Mesenchymal stem cell (in vitro differentiated cells and primary cell): ENCODE measurements at regions not wholly inside any gene's neighbourhood (a gene's known extent, or its start where the extent isn't known, plus 50 kb on each side); places are given as distances from the start of the nearest gene placed in this dataset.

Experiments
- DNase-seq: peaks from one replicate; pipeline ENCODE4 v3.0.0-alpha.2; 2013
- H2AFZ ChIP-seq: one replicate; pipeline ENCODE4 v1.6.1; 2013; ENCODE audit warnings: low read depth, mild to moderate bottlenecking, control low read depth, inconsistent platforms, low read length, moderate library complexity
- H2AK5ac ChIP-seq: 2 replicates; pipeline ENCODE4 v1.6.1; 2013; ENCODE audit warnings: low read length, moderate library complexity, mild to moderate bottlenecking, inconsistent platforms; ENCODE audit not compliant: severe bottlenecking
- H2BK120ac ChIP-seq: one replicate; pipeline ENCODE4 v1.6.1; 2013; ENCODE audit warnings: low read depth, mild to moderate bottlenecking, inconsistent platforms, low read length, moderate library complexity
- H2BK12ac ChIP-seq, 2 experiments: one replicate each; pipeline ENCODE4 v1.6.1; 2013; ENCODE audit warnings: inconsistent platforms in 2 of 2, low read length in 2 of 2, mild to moderate bottlenecking in 2 of 2, moderate library complexity in 2 of 2, control low read depth in 1 of 2
- H2BK15ac ChIP-seq: one replicate; pipeline ENCODE4 v1.6.1; 2013; ENCODE audit warnings: mild to moderate bottlenecking, low read depth, inconsistent platforms; ENCODE audit not compliant: poor library complexity, severe bottlenecking
- H2BK5ac ChIP-seq: 2 replicates; pipeline ENCODE4 v1.6.1; 2013; ENCODE audit warnings: low read depth, mild to moderate bottlenecking, low read length, control low read depth, inconsistent platforms; ENCODE audit not compliant: poor library complexity, severe bottlenecking
- H3K14ac ChIP-seq, 2 experiments: one replicate each; pipeline ENCODE4 v1.6.1; 2013; ENCODE audit warnings: inconsistent platforms in 2 of 2, low read length in 2 of 2, control low read depth in 1 of 2, mild to moderate bottlenecking in 1 of 2, moderate library complexity in 1 of 2
- H3K18ac ChIP-seq, 2 experiments: one replicate each; pipeline ENCODE4 v1.6.1; 2013; ENCODE audit warnings: inconsistent platforms in 2 of 2, low read length in 2 of 2, control low read depth in 1 of 2, low read depth in 1 of 2, mild to moderate bottlenecking in 1 of 2
- H3K23ac ChIP-seq, 2 experiments: one replicate each; pipeline ENCODE4 v1.6.1; 2013; ENCODE audit warnings: inconsistent platforms in 2 of 2, low read length in 2 of 2, mild to moderate bottlenecking in 2 of 2, moderate library complexity in 2 of 2, control low read depth in 1 of 2
- H3K27ac ChIP-seq: 2 replicates; pipeline ENCODE4 v1.5.1; 2013; ENCODE audit warnings: mild to moderate bottlenecking, moderate library complexity, low read length, control low read depth, inconsistent platforms; ENCODE audit not compliant: poor library complexity, severe bottlenecking
- H3K27me3 ChIP-seq, 2 experiments: 2 replicates each; pipeline versions ENCODE4 v1.6.1 to v1.7.0; 2013; ENCODE audit warnings: low read length in 2 of 2, mild to moderate bottlenecking in 2 of 2, moderate library complexity in 2 of 2, control low read depth in 1 of 2, inconsistent platforms in 1 of 2; ENCODE audit not compliant: control insufficient read depth in 1 of 2, insufficient read depth in 1 of 2
- H3K36me3 ChIP-seq, 2 experiments: 2 replicates each; pipeline versions ENCODE4 v1.6.1 to v1.7.0; 2013; ENCODE audit warnings: low read length in 2 of 2, control low read depth in 1 of 2, inconsistent platforms in 1 of 2, low read depth in 1 of 2, mild to moderate bottlenecking in 1 of 2; ENCODE audit not compliant: insufficient read depth in 2 of 2, control insufficient read depth in 1 of 2
- H3K4ac ChIP-seq, 2 experiments: one replicate each; pipeline ENCODE4 v1.6.1; 2013; ENCODE audit warnings: inconsistent platforms in 2 of 2, low read length in 2 of 2, mild to moderate bottlenecking in 2 of 2, moderate library complexity in 2 of 2, control low read depth in 1 of 2, low read depth in 1 of 2
- H3K4me1 ChIP-seq: 2 replicates; pipeline ENCODE4 v1.6.1; 2013; ENCODE audit warnings: low read depth, low read length, control low read depth; ENCODE audit not compliant: control insufficient read depth, insufficient read depth
- H3K4me2 ChIP-seq: 2 replicates; pipeline ENCODE4 v1.6.1; 2013; ENCODE audit warnings: low read length, mild to moderate bottlenecking, inconsistent platforms; ENCODE audit not compliant: poor library complexity, severe bottlenecking
- H3K4me3 ChIP-seq, 2 experiments: 2 replicates each; pipeline versions ENCODE4 v1.5.1 to v1.7.0; 2013; ENCODE audit warnings: low read length in 2 of 2, mild to moderate bottlenecking in 2 of 2, control low read depth in 1 of 2, low read depth in 1 of 2; ENCODE audit not compliant: insufficient read depth in 1 of 2
- H3K79me1 ChIP-seq: replicated peaks from 2 replicates; pipeline ENCODE4 v1.6.1; 2013; ENCODE audit warnings: mild to moderate bottlenecking, control low read depth, low read length, inconsistent platforms; ENCODE audit not compliant: poor library complexity, severe bottlenecking
- H3K9ac ChIP-seq: 2 replicates; pipeline ENCODE4 v1.7.0; 2013; ENCODE audit warnings: mild to moderate bottlenecking, low read length, moderate library complexity
- H3K9me3 ChIP-seq: 2 replicates; pipeline ENCODE4 v1.7.0; 2013; ENCODE audit warnings: mild to moderate bottlenecking, low read length; ENCODE audit not compliant: control insufficient read depth
- H4K8ac ChIP-seq: one replicate; pipeline ENCODE4 v1.6.1; 2013; ENCODE audit warnings: inconsistent platforms, mild to moderate bottlenecking, low read length, moderate library complexity
- H4K91ac ChIP-seq: one replicate; pipeline ENCODE4 v1.6.1; 2013; ENCODE audit warnings: mild to moderate bottlenecking, low read length, inconsistent platforms
- WGBS: methylation state at CpG from one replicate; pipeline ENCODE4 v1.1.7; 2013; ENCODE audit warnings: mixed read lengths; 5-methylcytosine and 5-hydroxymethylcytosine counted together

DNA sequence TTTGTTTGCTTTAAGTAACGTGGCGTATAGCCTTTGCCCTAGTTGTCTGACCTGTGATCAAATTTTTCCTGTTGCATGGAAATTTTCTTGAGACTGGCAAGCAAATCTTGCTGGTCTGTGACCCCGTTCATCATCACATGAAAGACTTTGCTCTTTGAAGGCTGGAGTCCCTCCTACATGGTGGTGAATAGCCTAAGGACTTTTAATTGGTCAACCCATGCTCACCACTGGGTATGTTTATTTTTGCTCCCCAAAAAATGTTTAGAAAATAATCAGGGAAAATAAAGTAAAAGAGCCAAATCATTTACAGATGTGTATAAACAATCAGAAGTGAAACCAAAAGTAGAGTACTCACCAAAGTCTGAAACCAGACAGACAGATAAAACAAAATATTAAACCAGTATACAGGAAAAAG, 1075.3 kb upstream of the ALCAM start:
- DNase-seq = peak; percentile 39
- H2BK15ac ChIP-seq = no peak overlapping the region
- WGBS = 57% methylated on average over 2 of the region's 3 CpGs

DNA sequence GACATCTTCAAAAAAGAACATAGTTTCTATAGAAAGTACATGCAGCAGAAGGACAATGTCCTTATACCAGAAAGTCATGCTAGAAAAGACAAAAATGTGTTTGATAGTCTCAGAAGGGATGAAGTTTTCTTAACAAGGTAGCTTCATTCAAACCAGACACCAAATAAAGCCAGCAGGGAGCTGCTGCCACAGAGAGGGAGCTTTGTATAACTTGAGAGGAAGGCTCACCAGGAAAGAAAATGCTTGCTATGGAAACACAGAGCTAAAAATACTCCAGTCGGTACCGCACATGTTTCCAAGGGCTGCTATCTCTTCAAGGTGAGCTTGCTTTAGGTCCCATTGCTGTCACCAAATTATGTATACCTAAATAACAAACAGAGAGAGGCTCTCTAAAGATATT, 1074.8 kb upstream of the ALCAM start:
- Histone ChIP-seq H2BK120ac (no peak overlapping the region), H2AK5ac (no peak overlapping the region), H3K9ac (peak overlapping the region; percentile 79), H3K4ac (no peak overlapping the region), H3K27ac (peak overlapping the region; percentile 33), H3K23ac (no peak overlapping the region), H3K14ac (no peak overlapping the region), H3K27me3 (no peaks in the 10 kb centered on the region), H2BK5ac (no peak overlapping the region), H3K4me2 (peak overlapping the region; percentile 49), H2BK12ac (no peak overlapping the region), H3K79me1 (no peaks in the 10 kb centered on the region), H4K8ac (no peak overlapping the region), H2AFZ (no peak overlapping the region), H4K91ac (no peak overlapping the region), H3K36me3 (no peaks in the 10 kb centered on the region), H3K4me3 (peak overlapping the region in 1 of 2 experiments; percentile 75), H2BK15ac (no peak overlapping the region), H3K9me3 (peaks cover 1% of the 10 kb centered on the region), H3K4me1 (no peaks in the 10 kb centered on the region), H3K18ac (no peak overlapping the region)
- 80% methylated on average over 2 of the region's 2 CpGs for WGBS
- peak; percentile 41 for DNase-seq

More for the DNA sequence above, 1075.3 kb upstream of the ALCAM start:
- H3K79me1 ChIP-seq = no peaks in the 10 kb centered on the region
- H3K27me3 ChIP-seq = no peaks in the 10 kb centered on the region
- peak overlapping the region in 1 of 2 experiments; percentile 75 for H3K4me3 ChIP-seq
- no peak overlapping the region for H3K14ac ChIP-seq
- peaks cover 6% of the 10 kb centered on the region for H3K9me3 ChIP-seq
- no peaks in the 10 kb centered on the region for H3K36me3 ChIP-seq
- no peak overlapping the region for H4K8ac ChIP-seq
- H3K4me1 ChIP-seq = no peaks in the 10 kb centered on the region
- no peak overlapping the region for H3K4ac ChIP-seq
- no peak overlapping the region for H2BK120ac ChIP-seq
- H3K4me2 ChIP-seq = peak overlapping the region; percentile 50
- H2AFZ ChIP-seq = peak overlapping the region; percentile 86
- no peak overlapping the region for H4K91ac ChIP-seq
- H2BK12ac ChIP-seq = no peak overlapping the region
- H2AK5ac ChIP-seq = no peak overlapping the region
- H3K9ac ChIP-seq = peak overlapping the region; percentile 79
- H3K23ac ChIP-seq = no peak overlapping the region
- H3K18ac ChIP-seq = no peak overlapping the region
- no peak overlapping the region for H2BK5ac ChIP-seq
- H3K27ac ChIP-seq = peak overlapping the region; percentile 32

DNA sequence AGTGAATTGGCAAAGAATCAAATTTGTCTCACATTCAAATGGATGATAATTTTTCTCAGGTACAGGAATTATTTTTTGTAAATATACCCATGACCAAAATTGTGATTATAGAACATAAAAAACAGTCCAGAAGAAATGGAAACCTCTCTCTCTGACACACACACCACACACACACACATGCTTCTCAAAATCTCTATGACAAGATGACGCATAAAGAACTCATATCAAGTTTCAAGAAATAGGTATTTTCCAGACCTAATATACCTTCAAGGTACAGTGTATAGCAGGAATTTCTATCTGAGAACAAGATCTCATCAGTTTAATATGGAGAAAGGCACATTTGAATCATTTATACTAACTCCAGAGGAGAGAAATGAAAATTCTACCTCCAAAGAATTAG, 1069.1 kb upstream of the ALCAM start:
- Histone ChIP-seq H3K14ac (no peak overlapping the region), H3K18ac (no peak overlapping the region), H2BK120ac (no peak overlapping the region), H3K79me1 (no peaks in the 10 kb centered on the region), H4K8ac (no peak overlapping the region), H3K27ac (no peak overlapping the region), H2BK5ac (no peak overlapping the region), H3K4me3 (no peak overlapping the region), H2AFZ (no peak overlapping the region), H2BK12ac (no peak overlapping the region), H3K4me1 (no peaks in the 10 kb centered on the region), H4K91ac (no peak overlapping the region), H3K9me3 (no peaks in the 10 kb centered on the region), H3K9ac (no peak overlapping the region), H2BK15ac (no peak overlapping the region), H3K36me3 (no peaks in the 10 kb centered on the region), H3K23ac (no peak overlapping the region), H2AK5ac (no peak overlapping the region), H3K4me2 (no peak overlapping the region), H3K27me3 (no peaks in the 10 kb centered on the region), H3K4ac (no peak overlapping the region)
- DNase-seq = no peak
- no CpG with 5 or more reads among the region's 1 CpG for WGBS

DNA sequence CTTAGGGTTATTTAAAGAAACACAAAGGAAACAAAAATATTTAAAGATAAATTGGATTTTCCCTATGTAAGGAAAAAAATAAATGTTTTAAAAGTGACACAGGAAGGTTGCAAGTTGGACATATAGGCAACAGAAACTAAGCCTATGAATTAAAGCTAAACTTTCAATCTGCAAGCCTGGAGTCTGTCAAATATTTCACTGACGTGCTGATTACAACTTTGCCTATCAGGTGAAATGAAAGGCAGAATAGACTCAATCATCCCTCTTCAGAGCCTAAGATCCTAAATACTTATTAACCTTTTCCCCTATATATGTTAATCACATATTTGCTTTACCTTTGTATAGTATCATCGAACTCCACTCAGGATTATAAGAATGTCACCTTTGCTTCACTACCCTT, 1068.0 kb upstream of the ALCAM start:
- no peak overlapping the region for H4K8ac ChIP-seq
- no peak overlapping the region for H3K23ac ChIP-seq
- no peaks in the 10 kb centered on the region for H3K36me3 ChIP-seq
- no peak overlapping the region for H4K91ac ChIP-seq
- H3K4ac ChIP-seq = no peak overlapping the region
- no peaks in the 10 kb centered on the region for H3K27me3 ChIP-seq
- H3K79me1 ChIP-seq = no peaks in the 10 kb centered on the region
- H2BK15ac ChIP-seq = no peak overlapping the region
- H3K27ac ChIP-seq = no peak overlapping the region
- no peak overlapping the region for H3K18ac ChIP-seq
- H3K9ac ChIP-seq = no peak overlapping the region
- H2BK12ac ChIP-seq = no peak overlapping the region
- H3K4me3 ChIP-seq = no peak overlapping the region
- WGBS = 85% methylated on average over 1 of the region's 2 CpGs
- no peak overlapping the region for H2BK5ac ChIP-seq
- H2AK5ac ChIP-seq = no peak overlapping the region
- no peak for DNase-seq
- no peak overlapping the region for H2BK120ac ChIP-seq
- H3K4me1 ChIP-seq = no peaks in the 10 kb centered on the region
- H3K4me2 ChIP-seq = no peak overlapping the region
- no peak overlapping the region for H2AFZ ChIP-seq
- H3K9me3 ChIP-seq = no peaks in the 10 kb centered on the region
- H3K14ac ChIP-seq = no peak overlapping the region
